ENCODE measurements at regions not wholly inside any gene's neighbourhood (a gene's known extent, or its start where the extent isn't known, plus 50 kb on each side); places are given as distances from the start of the nearest gene placed in this dataset.

DNA sequence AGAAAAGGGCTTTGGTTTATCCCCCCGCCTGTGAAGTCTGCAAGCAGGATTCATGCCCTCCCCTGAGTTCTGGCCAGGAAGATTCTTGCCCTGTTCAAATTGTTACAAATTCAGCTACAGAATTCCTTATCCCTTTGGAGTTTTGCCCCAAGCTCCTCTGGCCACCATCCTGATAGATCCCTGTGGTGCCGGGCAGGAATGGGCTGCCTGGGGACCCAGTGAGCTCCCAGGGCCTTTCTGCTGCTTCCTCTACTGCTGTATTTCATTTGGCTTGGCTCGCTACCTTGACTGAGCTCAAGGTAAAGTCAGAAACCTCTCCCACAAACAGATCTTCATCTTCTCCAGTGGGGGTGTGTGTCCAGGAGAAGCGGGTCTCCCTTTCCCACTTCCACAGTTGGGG lies 194.6 kb upstream of the NBEA start:
- Histone ChIP-seq H2AFZ (ENCODE audit: low read depth, low read length, poor library complexity, severe bottlenecking) (no peak overlapping the region), H3K9me2 (ENCODE audit: insufficient read depth) (no peaks in the 10 kb centered on the region), H3K79me2 (ENCODE audit: insufficient read depth, low read length) (no peaks in the 10 kb centered on the region), H3K4me3 (replicated peaks in 1 of 2; ENCODE audit: low read depth in 1 of 2, low read length in 2 of 2) (no peak overlapping the region), H3K4me1 (ENCODE audit: control insufficient read depth in 1 of 2, insufficient read depth in 2 of 2, low read length in 2 of 2) (no peaks in the 10 kb centered on the region), H4K20me1 (ENCODE audit: insufficient read depth) (no peaks in the 10 kb centered on the region), H3K27me3 (ENCODE audit: insufficient read depth, low read length) (no peaks in the 10 kb centered on the region), H3K9ac (ENCODE audit: low read length) (no peak overlapping the region), H3K9me3 (ENCODE audit: control insufficient read depth in 1 of 2, insufficient read depth in 1 of 2, low read depth in 1 of 2, low read length in 2 of 2) (no peaks in the 10 kb centered on the region), H3K36me3 (ENCODE audit: control insufficient read depth in 1 of 2, insufficient read depth in 2 of 2, low read length in 2 of 2) (no peaks in the 10 kb centered on the region), H3K27ac (ENCODE audit: low read depth, low read length) (no peak overlapping the region), H3K4me2 (ENCODE audit: low read length) (no peak overlapping the region)
- ChIA-PET RAD21 (ENCODE audit: low non-redundant PET in 1 of 2, low total read pairs in 2 of 2, uncharacterized antibody in 2 of 2, unreplicated experiment in 2 of 2) (no interaction called here), CTCF (no interaction called here), POLR2A (no interaction called here)
- DNase-seq (ENCODE audit: low read depth, low spot score) (no peak), ATAC-seq (no peak)
- no TSS peak for BruUV-seq (replicated peaks)
- TF ChIP-seq RAD21 (IDR thresholded peaks at IDR 0.05; ENCODE audit: low read depth) (no peak), YY1 (IDR thresholded peaks at IDR 0.05; ENCODE audit: extremely low read depth, insufficient replicate concordance, low read depth, low read length) (no peak), TCF7L2 (IDR thresholded peaks at IDR 0.05; ENCODE audit: borderline replicate concordance, extremely low read depth, insufficient read depth, insufficient read length) (no peak), SP1 (IDR thresholded peaks at IDR 0.05; ENCODE audit: low read depth) (no peak), ELF1 (IDR thresholded peaks at IDR 0.05; ENCODE audit: borderline replicate concordance, low read depth) (no peak), FOSL1 (IDR thresholded peaks at IDR 0.05; ENCODE audit: low read depth) (no peak), CBX3 (IDR thresholded peaks at IDR 0.05; ENCODE audit: low read depth) (no peak), SIN3A (IDR thresholded peaks at IDR 0.05; ENCODE audit: low read depth) (no peak), EZH2phosphoT487 (IDR thresholded peaks at IDR 0.05; ENCODE audit: borderline replicate concordance) (no peak), ZFX (IDR thresholded peaks at IDR 0.05) (no peak), POLR2A (IDR thresholded peaks at IDR 0.05; ENCODE audit: borderline replicate concordance, extremely low read depth, insufficient read depth, insufficient read length) (no peak), EGR1 (IDR thresholded peaks at IDR 0.05; ENCODE audit: low read depth) (no peak), JUND (IDR thresholded peaks at IDR 0.05) (no peak), ZNF274 (IDR thresholded peaks at IDR 0.05; ENCODE audit: low read depth, low read length) (no peak), CEBPB (IDR thresholded peaks at IDR 0.05; ENCODE audit: low read depth) (no peak)
- TF ChIP-seq, protein P1, sequence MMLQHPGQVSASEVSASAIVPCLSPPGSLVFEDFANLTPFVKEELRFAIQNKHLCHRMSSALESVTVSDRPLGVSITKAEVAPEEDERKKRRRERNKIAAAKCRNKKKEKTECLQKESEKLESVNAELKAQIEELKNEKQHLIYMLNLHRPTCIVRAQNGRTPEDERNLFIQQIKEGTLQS (IDR thresholded peaks at IDR 0.05): no peak
- TF ChIP-seq, protein P2, sequence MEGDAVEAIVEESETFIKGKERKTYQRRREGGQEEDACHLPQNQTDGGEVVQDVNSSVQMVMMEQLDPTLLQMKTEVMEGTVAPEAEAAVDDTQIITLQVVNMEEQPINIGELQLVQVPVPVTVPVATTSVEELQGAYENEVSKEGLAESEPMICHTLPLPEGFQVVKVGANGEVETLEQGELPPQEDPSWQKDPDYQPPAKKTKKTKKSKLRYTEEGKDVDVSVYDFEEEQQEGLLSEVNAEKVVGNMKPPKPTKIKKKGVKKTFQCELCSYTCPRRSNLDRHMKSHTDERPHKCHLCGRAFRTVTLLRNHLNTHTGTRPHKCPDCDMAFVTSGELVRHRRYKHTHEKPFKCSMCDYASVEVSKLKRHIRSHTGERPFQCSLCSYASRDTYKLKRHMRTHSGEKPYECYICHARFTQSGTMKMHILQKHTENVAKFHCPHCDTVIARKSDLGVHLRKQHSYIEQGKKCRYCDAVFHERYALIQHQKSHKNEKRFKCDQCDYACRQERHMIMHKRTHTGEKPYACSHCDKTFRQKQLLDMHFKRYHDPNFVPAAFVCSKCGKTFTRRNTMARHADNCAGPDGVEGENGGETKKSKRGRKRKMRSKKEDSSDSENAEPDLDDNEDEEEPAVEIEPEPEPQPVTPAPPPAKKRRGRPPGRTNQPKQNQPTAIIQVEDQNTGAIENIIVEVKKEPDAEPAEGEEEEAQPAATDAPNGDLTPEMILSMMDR (IDR thresholded peaks at IDR 0.05 in 2 of 3, conservative IDR thresholded peaks at IDR 0.05 in 1 of 3; ENCODE audit: borderline replicate concordance in 1 of 3, insufficient read depth in 1 of 3, low read depth in 2 of 3, low read length in 2 of 3): no peak
- TF ChIP-seq, protein P3, sequence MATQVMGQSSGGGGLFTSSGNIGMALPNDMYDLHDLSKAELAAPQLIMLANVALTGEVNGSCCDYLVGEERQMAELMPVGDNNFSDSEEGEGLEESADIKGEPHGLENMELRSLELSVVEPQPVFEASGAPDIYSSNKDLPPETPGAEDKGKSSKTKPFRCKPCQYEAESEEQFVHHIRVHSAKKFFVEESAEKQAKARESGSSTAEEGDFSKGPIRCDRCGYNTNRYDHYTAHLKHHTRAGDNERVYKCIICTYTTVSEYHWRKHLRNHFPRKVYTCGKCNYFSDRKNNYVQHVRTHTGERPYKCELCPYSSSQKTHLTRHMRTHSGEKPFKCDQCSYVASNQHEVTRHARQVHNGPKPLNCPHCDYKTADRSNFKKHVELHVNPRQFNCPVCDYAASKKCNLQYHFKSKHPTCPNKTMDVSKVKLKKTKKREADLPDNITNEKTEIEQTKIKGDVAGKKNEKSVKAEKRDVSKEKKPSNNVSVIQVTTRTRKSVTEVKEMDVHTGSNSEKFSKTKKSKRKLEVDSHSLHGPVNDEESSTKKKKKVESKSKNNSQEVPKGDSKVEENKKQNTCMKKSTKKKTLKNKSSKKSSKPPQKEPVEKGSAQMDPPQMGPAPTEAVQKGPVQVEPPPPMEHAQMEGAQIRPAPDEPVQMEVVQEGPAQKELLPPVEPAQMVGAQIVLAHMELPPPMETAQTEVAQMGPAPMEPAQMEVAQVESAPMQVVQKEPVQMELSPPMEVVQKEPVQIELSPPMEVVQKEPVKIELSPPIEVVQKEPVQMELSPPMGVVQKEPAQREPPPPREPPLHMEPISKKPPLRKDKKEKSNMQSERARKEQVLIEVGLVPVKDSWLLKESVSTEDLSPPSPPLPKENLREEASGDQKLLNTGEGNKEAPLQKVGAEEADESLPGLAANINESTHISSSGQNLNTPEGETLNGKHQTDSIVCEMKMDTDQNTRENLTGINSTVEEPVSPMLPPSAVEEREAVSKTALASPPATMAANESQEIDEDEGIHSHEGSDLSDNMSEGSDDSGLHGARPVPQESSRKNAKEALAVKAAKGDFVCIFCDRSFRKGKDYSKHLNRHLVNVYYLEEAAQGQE (IDR thresholded peaks at IDR 0.05; ENCODE audit: low read depth): no peak
- intact Hi-C loops (cut with micrococcal nuclease): no loop called here
